Glutamatergic neuron (in vitro differentiated cells): ENCODE measurements at regions not wholly inside any gene's neighbourhood (a gene's known extent, or its start where the extent isn't known, plus 50 kb on each side); places are given as distances from the start of the nearest gene placed in this dataset.
"Not testable (repeated sequence)": the region's sequence is repeated elsewhere in the genome, so short reads cannot be mapped to it uniquely, and the experiment has no call there.

Source experiments
- DNase-seq: peaks from one replicate; pipeline ENCODE4 v3.0.0; 2022
- H3K27ac Mint-ChIP-seq: one replicate; pipeline ENCODE4 v1.8.0; 2020; ENCODE audit warnings: mild to moderate bottlenecking, mixed read lengths, inconsistent platforms; ENCODE audit not compliant: unreplicated experiment
- H3K27me3 Mint-ChIP-seq: one replicate; pipeline ENCODE4 v1.8.0; 2020; ENCODE audit warnings: mild to moderate bottlenecking, moderate library complexity, mixed read lengths, inconsistent platforms; ENCODE audit not compliant: unreplicated experiment
- H3K36me3 Mint-ChIP-seq: one replicate; pipeline ENCODE4 v1.8.0; 2020; ENCODE audit warnings: mild to moderate bottlenecking, mixed read lengths, inconsistent platforms; ENCODE audit not compliant: unreplicated experiment
- H3K4me1 Mint-ChIP-seq: one replicate; pipeline ENCODE4 v1.8.0; 2020; ENCODE audit warnings: mild to moderate bottlenecking, low read depth, mixed read lengths, inconsistent platforms; ENCODE audit not compliant: unreplicated experiment
- H3K4me3 Mint-ChIP-seq: one replicate; pipeline ENCODE4 v1.8.0; 2020; ENCODE audit warnings: mild to moderate bottlenecking, mixed read lengths, inconsistent platforms; ENCODE audit not compliant: unreplicated experiment
- H3K9me3 Mint-ChIP-seq: one replicate; pipeline ENCODE4 v1.8.0; 2020; ENCODE audit warnings: mild to moderate bottlenecking, moderate library complexity, mixed read lengths, inconsistent platforms; ENCODE audit not compliant: unreplicated experiment
- TF ChIP-seq, protein P1 (sequence below): fragments of 200-600 bp; sonication (generic); IDR thresholded peaks from one replicate; pipeline ENCODE4 v1.5.0; 2021; ENCODE audit not compliant: partially characterized antibody, unreplicated experiment

DNA sequence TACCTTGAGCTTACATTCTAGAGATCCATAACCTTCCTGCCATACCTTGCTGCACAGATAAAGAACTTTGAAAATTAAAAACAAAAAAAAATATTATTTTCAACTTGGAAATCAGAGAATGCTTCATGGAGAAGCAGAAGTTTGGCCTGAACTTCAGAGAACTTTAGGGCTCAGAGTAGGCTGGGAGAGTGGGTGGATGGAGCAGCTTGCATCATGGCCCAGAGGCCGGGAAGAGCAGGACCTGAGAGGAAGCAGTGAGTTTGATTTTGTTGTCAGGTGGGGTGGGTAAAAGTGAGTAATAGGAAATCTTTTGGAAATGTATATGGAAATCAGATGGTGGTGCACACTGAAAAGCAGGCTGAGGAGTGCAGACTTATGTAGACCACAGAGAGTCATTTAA, 228.5 kb upstream of the KRR1 start:
- no peak overlapping the region for H3K27ac Mint-ChIP-seq
- H3K36me3 Mint-ChIP-seq: peaks cover 3% of the 10 kb centered on the region
- no peaks in the 10 kb centered on the region for H3K9me3 Mint-ChIP-seq
- DNase-seq: no peak
- TF ChIP-seq, protein P1, sequence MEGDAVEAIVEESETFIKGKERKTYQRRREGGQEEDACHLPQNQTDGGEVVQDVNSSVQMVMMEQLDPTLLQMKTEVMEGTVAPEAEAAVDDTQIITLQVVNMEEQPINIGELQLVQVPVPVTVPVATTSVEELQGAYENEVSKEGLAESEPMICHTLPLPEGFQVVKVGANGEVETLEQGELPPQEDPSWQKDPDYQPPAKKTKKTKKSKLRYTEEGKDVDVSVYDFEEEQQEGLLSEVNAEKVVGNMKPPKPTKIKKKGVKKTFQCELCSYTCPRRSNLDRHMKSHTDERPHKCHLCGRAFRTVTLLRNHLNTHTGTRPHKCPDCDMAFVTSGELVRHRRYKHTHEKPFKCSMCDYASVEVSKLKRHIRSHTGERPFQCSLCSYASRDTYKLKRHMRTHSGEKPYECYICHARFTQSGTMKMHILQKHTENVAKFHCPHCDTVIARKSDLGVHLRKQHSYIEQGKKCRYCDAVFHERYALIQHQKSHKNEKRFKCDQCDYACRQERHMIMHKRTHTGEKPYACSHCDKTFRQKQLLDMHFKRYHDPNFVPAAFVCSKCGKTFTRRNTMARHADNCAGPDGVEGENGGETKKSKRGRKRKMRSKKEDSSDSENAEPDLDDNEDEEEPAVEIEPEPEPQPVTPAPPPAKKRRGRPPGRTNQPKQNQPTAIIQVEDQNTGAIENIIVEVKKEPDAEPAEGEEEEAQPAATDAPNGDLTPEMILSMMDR: no peak
- no peaks in the 10 kb centered on the region for H3K27me3 Mint-ChIP-seq
- no peak overlapping the region for H3K4me3 Mint-ChIP-seq
- H3K4me1 Mint-ChIP-seq: peaks cover 5% of the 10 kb centered on the region

- not testable (repeated sequence) for H3K4me1 Mint-ChIP-seq, H3K27ac Mint-ChIP-seq, DNase-seq, H3K36me3 Mint-ChIP-seq, H3K27me3 Mint-ChIP-seq, H3K9me3 Mint-ChIP-seq, H3K4me3 Mint-ChIP-seq
Measured at GRCh38 chr12:75739098-75739497, 227.7 kb upstream of the KRR1 start.

DNA sequence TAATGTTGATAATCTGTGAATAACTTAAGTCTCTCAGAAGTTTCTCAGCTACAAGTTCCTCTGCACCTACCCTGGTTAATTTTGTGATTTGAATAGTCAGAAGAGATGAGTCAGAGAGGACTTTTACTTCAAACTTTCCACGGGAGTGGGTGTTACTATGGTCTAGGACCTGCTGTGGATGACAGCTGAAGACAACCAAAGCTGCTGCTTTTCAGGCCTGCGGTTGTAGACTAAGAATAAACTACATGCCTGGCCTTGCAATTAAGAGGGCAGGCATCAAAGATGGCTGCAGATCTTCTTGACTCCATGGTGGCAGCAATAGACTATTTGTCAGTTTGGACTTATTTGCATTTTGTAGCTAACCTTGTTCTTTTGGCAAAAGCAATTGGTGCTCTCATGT, 227.1 kb upstream of the KRR1 start:
- Mint-ChIP-seq H3K4me3 (no peak overlapping the region), H3K27ac (no peak overlapping the region), H3K4me1 (peaks cover 5% of the 10 kb centered on the region), H3K36me3 (peaks cover 3% of the 10 kb centered on the region), H3K27me3 (no peaks in the 10 kb centered on the region), H3K9me3 (no peaks in the 10 kb centered on the region)
- no peak for DNase-seq
- TF ChIP-seq, protein P1: no peak

- H3K27ac Mint-ChIP-seq: no peak overlapping the region
- peaks cover 5% of the 10 kb centered on the region for H3K4me1 Mint-ChIP-seq
- H3K27me3 Mint-ChIP-seq: no peaks in the 10 kb centered on the region
- H3K9me3 Mint-ChIP-seq: no peaks in the 10 kb centered on the region
- no peak for DNase-seq
- H3K4me3 Mint-ChIP-seq: no peak overlapping the region
- TF ChIP-seq, protein P1: no peak
- H3K36me3 Mint-ChIP-seq: no peaks in the 10 kb centered on the region
Measured at GRCh38 chr12:75735853-75736252, 224.4 kb upstream of the KRR1 start.

DNA sequence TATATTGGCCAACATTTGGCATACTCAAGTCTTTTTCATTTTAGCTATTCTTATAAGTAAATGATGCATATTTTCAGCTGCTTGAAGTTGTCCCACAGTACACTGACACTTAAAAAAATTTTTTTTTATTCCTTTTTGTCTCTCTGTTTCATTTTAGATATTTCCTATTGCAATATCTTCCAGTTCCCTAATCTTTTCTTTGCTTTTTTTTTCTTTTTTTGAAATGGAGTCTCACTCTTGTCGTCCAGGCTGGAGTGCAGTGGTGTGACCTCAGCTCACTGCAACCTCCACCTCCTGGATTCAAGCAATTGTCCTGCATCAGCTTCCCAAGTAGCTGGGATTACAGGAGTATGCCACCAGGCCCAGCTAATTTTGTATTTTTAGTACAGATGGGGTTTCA, 217.4 kb upstream of the KRR1 start:
- Mint-ChIP-seq H3K4me3 (no peak overlapping the region), H3K36me3 (no peaks in the 10 kb centered on the region), H3K27ac (no peak overlapping the region), H3K4me1 (peaks cover 21% of the 10 kb centered on the region), H3K27me3 (peaks cover 6% of the 10 kb centered on the region), H3K9me3 (peaks cover 3% of the 10 kb centered on the region)
- TF ChIP-seq, protein P1: no peak
- DNase-seq: no peak

GRCh38 chr12:75727577-75727976, 216.2 kb upstream of the KRR1 start:
- H3K4me1 Mint-ChIP-seq: peaks cover 30% of the 10 kb centered on the region
- H3K27ac Mint-ChIP-seq: no peak overlapping the region
- peaks cover 3% of the 10 kb centered on the region for H3K9me3 Mint-ChIP-seq
- TF ChIP-seq, protein P1: no peak
- no peak overlapping the region for H3K4me3 Mint-ChIP-seq
- H3K27me3 Mint-ChIP-seq: peaks cover 6% of the 10 kb centered on the region
- H3K36me3 Mint-ChIP-seq: no peaks in the 10 kb centered on the region
- DNase-seq: no peak
